ENCODE measurements at regions not wholly inside any gene's neighbourhood (a gene's known extent, or its start where the extent isn't known, plus 50 kb on each side); places are given as distances from the start of the nearest gene placed in this dataset.

- TF ChIP-seq FOS (IDR thresholded peaks at IDR 0.05; ENCODE audit: low read depth, low read length) (no peak), RFX5 (IDR thresholded peaks at IDR 0.05; ENCODE audit: low read depth, low read length) (no peak)
Measured at GRCh38 chr15:69703532-69704187, 251.0 kb downstream of the RPLP1 start.
